HG03432 (cell line): ENCODE measurements at regions not wholly inside any gene's neighbourhood (a gene's known extent, or its start where the extent isn't known, plus 50 kb on each side); places are given as distances from the start of the nearest gene placed in this dataset.

Source experiments
- ATAC-seq: cut with Tn5 transposase; IDR thresholded peaks from one replicate; pipeline ENCODE4 v1.9.1; 2021; ENCODE audit warnings: mild to moderate bottlenecking, moderate library complexity; ENCODE audit not compliant: unreplicated experiment

DNA sequence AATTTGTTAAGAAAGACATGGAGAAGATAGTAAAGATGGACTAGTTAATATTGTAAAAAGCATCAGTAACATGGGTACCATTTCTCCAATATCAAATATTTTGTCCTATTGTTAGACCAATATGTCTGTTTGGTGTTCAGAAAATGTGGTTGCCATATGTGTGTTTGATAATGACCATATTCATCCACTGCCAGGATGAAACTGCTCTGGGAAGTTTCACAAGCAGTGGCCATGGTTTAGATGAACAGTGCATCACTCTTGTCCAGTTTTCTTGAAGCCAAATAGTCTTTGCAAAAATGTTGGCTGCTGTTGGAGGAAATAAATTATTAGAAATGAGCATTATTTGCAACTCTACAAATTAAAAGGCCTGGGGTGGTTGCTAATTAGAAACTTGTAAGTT lies 333.8 kb downstream of the NUF2 start:
- ATAC-seq, result no peak

DNA sequence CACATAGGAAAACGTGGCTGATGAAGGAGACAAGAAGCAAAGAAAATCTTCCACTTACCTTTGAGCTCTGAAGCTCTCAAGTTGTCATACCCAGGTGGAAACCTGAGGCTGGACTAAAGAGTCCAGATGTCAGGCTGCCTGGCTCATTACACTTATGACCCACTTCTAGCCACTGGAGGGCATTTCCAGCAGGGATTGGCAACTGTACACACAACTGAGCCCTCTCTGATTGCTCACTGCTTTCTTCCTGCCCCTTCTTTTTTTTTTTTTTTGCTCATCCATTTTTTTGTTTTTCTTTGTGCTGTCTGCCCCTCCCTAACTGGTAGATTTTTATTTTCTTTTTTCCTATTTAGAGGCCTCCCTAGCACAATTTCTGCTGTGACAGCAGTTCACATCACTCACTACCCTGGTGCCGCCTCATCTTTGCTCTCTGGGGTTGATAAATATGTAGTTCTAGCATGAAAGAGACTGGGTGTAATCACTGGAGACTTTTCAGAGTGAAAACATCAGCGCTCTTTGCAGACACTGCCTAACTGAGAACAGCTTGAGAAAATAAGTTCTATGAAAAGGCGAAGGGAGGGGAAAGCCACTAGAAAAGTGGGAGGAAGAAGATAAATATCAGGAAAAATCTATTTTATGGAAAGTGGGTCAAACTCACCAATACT lies 334.5 kb downstream of the NUF2 start:
- no peak for ATAC-seq

DNA sequence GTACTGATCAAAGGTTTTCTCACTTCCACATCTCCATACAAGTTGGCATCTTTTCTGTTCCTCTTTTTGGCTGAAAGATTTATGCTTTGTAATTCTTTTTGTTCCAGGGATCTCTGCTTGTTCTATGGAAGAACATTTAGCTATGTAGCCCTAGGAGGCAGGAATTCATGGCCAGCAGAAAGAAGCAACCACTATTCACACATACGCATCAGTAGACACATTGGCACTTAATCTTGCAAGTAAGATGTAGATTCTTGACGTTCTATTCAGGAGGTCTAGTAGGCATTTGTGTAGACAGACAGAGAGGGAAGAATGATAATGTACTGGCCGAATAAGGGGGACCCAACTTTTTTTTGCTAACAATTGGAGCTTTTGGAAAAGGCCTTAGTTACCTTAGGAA lies 336.0 kb downstream of the NUF2 start:
- ATAC-seq, result no peak

DNA sequence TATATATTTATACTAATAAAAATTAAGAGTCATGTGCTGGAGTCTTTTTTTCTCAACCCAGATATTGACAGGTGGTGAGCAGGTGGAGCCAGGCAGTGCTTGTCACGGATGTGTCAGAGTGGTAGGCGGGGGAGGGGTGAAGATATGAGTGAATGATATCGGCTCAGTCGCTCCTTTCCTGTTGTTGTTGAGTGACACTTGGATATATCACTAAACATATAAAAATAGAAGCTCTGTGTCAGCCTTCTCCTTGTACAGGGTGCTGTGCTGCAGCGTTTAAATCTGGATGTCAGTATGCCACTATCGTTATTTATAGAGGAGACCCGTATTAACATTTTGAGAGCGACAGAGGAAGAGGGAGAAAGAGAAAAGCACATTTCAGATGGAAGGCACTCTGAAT lies 339.6 kb downstream of the NUF2 start:
- no peak for ATAC-seq

GRCh38 chr1:163664671-163665335 lies 343.0 kb downstream of the NUF2 start:
- ATAC-seq, result no peak

- no peak for ATAC-seq
These were observed 346.7 kb downstream of the NUF2 start for GRCh38 chr1:163668472-163668871.

DNA sequence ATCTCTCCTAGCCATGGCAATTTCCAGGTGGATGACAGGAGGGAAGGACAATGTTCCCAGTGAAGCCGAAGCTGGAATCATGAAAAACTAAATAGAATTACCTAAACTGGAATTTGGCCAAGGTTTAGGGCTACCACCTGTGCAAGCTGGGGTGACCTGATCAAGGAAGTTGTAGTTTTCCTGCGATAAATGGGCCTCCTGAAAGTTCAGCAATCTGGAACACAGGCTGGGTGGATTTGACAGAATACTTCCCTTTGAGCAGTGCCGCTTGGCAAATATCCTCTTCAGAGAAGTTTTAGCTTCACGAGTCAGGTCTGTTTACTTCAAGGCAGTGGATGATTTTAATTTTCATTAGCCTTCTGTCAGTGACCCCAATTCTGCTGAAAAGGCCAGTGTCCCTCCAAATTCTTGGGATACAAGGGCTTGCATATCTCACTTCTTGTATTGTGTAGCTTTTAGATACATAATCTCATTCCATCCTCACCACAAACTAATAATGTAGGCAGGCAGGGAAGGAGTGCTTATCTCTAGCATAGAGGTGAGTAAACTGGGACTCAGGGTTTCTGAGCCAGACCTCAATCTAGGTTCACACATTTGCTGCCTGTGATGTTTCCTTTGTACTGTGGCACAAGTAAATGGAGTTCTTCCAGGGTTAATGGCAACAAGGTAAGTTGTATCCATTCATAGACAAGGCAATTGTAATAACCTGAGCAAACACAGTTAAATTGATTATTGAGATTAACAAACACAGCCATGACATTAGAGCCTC lies 349.4 kb downstream of the NUF2 start:
- ATAC-seq, result no peak

GRCh38 chr1:163672976-163673758 lies 351.4 kb downstream of the NUF2 start:
- no peak for ATAC-seq

DNA sequence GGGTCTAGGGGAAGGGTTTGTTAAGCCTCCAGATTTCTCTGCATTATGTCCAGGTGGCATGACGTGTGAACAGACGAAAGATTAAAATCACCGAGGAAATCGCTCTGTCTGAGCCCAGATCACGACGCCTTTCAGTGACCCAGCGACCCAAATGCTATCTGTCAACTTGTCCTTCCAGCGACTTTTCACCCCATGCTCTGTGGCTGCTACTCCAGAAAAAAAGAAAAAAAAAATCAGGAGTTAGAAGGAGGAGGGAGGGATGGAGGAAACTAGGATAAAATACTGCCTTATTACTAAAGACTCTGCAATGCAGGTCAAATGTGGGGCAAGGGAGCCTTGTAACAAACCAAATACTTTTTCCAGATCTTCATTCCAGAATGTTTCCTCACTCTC lies 352.0 kb downstream of the NUF2 start:
- ATAC-seq, result no peak

DNA sequence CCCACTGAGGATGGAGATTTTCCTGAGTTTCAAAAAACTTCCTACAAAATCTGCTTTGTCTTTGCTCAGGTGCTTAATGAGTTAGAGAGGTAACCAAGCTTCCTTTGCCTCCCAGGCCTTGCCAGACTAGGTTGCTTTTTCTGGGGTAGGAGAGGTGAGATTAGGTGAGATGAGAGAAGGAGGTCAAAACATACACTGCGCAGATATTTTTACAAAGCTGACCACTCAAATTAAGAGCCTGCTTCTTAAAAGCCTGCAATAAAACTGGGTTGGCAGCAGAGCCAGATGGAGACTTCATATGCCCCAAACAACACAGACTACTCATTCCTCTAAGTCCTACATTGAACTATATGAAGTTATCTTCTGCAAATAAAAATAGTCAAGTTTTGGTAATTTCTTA lies 352.5 kb downstream of the NUF2 start:
- no peak for ATAC-seq

GRCh38 chr1:163684785-163685184 lies 363.0 kb downstream of the NUF2 start:
- no peak for ATAC-seq

- ATAC-seq, result no peak
These were observed 370.5 kb downstream of the NUF2 start for GRCh38 chr1:163692266-163692665.

GRCh38 chr1:163697137-163697536 lies 375.4 kb downstream of the NUF2 start:
- ATAC-seq, result peak; percentile 83

- no peak for ATAC-seq
These were observed 380.1 kb downstream of the NUF2 start for GRCh38 chr1:163701783-163702374.

DNA sequence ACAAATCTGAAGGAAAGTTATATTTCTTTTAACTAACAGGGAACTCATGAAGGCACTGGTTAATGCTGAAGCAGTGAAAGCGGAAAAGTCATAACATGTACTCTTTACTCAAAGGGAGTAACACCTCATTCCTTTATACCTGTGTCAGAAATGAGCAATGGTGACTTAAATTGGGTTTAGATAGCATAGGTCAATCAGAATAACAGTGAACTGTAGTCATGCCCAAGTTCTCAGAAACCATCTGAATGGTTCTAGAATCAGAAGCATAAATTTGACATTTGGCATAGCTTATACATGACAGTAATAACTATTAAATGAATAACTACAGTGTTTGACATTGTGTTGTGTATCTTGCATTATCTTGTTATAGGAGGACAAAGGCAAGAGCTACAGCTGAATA lies 382.0 kb downstream of the NUF2 start:
- no peak for ATAC-seq

DNA sequence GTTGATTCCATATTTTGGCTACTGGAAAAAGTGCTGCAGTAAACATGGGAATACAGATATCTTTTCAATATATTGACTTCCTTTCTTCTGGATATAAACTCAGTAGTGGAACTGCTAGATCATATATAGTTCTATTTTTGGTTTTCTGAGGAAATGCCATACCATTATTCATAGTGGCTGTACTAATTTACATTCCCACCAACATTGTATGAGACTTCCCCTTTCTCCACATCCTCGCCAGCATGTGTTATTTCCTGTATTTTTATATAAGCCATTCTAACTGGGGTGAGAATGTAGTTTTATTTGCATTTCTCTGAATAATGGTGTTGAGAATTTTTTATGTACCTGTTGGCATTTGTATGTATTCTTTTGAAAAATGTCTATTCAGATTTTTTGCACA lies 385.2 kb downstream of the NUF2 start:
- no peak for ATAC-seq

- ATAC-seq, result no peak
These were observed 387.9 kb downstream of the NUF2 start for GRCh38 chr1:163709636-163710035.

DNA sequence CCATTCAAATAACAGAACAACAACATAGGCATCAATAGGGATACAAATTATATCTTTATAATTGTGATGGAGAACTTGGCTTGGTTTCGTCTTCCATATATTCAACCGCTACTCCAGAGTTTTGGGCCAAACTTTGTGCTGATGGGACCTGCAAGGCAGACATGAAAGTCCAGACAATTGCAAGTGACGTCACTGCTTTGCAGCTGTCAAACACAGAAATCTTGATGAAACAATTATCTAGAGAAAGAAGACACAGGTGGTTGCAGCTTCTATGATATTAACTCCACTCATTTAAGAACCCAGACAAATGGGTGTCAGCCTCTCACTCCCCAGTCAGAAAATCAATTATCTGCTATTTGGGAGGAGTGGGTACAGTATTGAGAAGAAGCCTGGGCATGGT lies 390.6 kb downstream of the NUF2 start:
- ATAC-seq, result no peak

DNA sequence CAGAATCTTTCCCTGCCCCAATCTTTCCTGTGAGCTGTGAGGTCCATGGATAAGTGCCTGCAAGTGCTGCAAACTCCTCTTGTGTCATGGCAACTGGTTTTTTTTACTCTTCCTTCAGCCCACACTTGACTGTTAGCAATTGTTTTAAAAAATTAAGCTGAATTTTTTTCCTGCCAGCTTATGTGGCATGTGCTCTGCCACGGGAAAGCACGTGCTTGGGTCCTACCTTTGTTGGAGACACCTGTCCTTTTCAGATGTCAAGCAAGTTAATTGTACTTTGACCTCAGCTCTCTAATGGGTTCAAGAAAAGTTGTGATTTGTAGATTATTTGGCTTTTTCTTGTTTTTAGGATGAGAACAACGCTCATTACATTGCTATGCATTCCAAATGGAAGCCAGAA lies 398.5 kb downstream of the NUF2 start:
- no peak for ATAC-seq

DNA sequence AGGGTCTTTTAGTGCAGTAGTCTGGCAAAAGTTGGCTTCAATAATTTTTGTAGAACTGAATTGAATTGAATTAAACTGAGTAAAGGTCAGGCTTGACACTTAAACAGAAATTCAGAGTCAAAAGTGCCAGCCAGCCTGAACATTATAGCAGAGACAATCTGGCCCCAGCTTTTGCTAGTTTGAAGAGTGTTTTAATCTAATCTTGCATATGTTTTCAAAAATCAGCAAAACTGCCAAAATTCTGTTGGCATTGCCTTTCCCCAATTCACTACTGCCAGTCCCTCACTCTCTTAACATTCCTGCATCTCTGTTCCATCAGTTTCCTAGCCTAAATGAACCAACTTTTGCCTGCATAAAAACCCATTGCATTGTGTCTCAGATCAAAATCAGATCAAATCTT lies 403.8 kb downstream of the NUF2 start:
- no peak for ATAC-seq

- ATAC-seq, result no peak
These were observed 408.7 kb downstream of the NUF2 start for GRCh38 chr1:163730411-163730821.
